K562 (cell line): ENCODE measurements at regions not wholly inside any gene's neighbourhood (a gene's known extent, or its start where the extent isn't known, plus 50 kb on each side); places are given as distances from the start of the nearest gene placed in this dataset.

Experiments
- ATAC-seq: fragments of 200-7000 bp; cut with Tn5 transposase; 3 replicates; pipeline ENCODE4 v1.9.1; 2020; ENCODE audit warnings: moderate library complexity
- BruUV-seq: library from RNA; stranded (reverse); fragments of 400-500 nt; replicated peaks from 2 replicates; lab custom pipeline; 2021; lab: Mats Ljungman, UMichigan
- CTCF ChIA-PET: fragments of 300-600 bp; formaldehyde crosslinking; extraction: SDS; loops from one replicate; lab custom pipeline; 2021; ENCODE audit warnings: low intra/inter-chr PET ratio; lab: Yijun Ruan, JAX
- POLR2A ChIA-PET: fragments of 300-600, 350-650 bp; sonication (Branson Sonifier 250); formaldehyde crosslinking; extraction: SDS; loops from one replicate; lab custom pipeline; 2021; ENCODE audit warnings: antibody characterized with exemption, inconsistent platforms; lab: Yijun Ruan, JAX
- DNase-seq, 4 experiments: peaks; one replicate each; pipeline versions ENCODE4 v3.0.0 to v3.0.0-alpha.2; 2011 to 2018; ENCODE audit warnings: low spot score in 3 of 4, mixed read lengths in 3 of 4; ENCODE audit errors: extremely low read depth in 1 of 4
- FAIRE-seq: peaks from 2 replicates; lab custom pipeline; 2011; peaks lifted over from hg19 to GRCh38; lab: Jason Lieb, UNC
- H2AFZ ChIP-seq: 2 replicates; pipeline ENCODE4 v1.6.0; 2011; ENCODE audit warnings: low read depth, low read length, control low read depth, inconsistent platforms
- H3K27ac ChIP-seq: fragments of 200-600 bp; 3 replicates; pipeline ENCODE4 v1.8.0; 2011; ENCODE audit warnings: low read depth, mild to moderate bottlenecking, control low read depth, inconsistent platforms, low read length, moderate library complexity, mixed read lengths; ENCODE audit errors: extremely low read depth
- H3K27me3 ChIP-seq, 2 experiments: fragments of 300-600 bp in 1 of 2; 2 replicates in 1 of 2; 3 replicates in 1 of 2; pipeline versions ENCODE4 v1.6.0 to v1.8.0; 2011; ENCODE audit warnings: inconsistent platforms in 2 of 2, low read length in 2 of 2, mild to moderate bottlenecking in 1 of 2, mixed read lengths in 1 of 2, moderate library complexity in 1 of 2; ENCODE audit not compliant: control insufficient read depth in 2 of 2, insufficient read depth in 2 of 2
- H3K36me3 ChIP-seq: fragments of 300-600 bp; 3 replicates; pipeline ENCODE4 v1.8.0; 2011; ENCODE audit warnings: mild to moderate bottlenecking, low read length, inconsistent platforms; ENCODE audit not compliant: control insufficient read depth, insufficient read depth
- H3K4me1 ChIP-seq, 2 experiments: fragments of 200-600 bp in 1 of 2; replicated peaks in 1 of 2; 2 replicates in 1 of 2; 3 replicates in 1 of 2; pipeline versions ENCODE4 v1.5.1 to v1.8.0; 2011; ENCODE audit warnings: inconsistent platforms in 2 of 2, low read length in 2 of 2, mild to moderate bottlenecking in 1 of 2, mixed read lengths in 1 of 2, moderate library complexity in 1 of 2; ENCODE audit not compliant: control insufficient read depth in 2 of 2, insufficient read depth in 2 of 2
- H3K4me2 ChIP-seq: 2 replicates; pipeline ENCODE4 v1.6.1; 2011; ENCODE audit warnings: low read length, control low read depth, inconsistent platforms, mixed read lengths; ENCODE audit not compliant: insufficient read depth
- H3K4me3 ChIP-seq: fragments of 200-600 bp; sonication (generic), shearing (Covaris generic); 2 replicates; pipeline ENCODE4 v1.5.1; 2016; ENCODE audit warnings: control low read depth, inconsistent platforms
- H3K79me2 ChIP-seq: fragments of 200-600 bp; 3 replicates; pipeline ENCODE4 v1.8.0; 2011; ENCODE audit warnings: low read length, inconsistent platforms; ENCODE audit not compliant: control insufficient read depth, insufficient read depth
- H3K9ac ChIP-seq, 2 experiments: 2 replicates each; pipeline versions ENCODE4 v1.6.0 to v1.6.1; 2011; ENCODE audit warnings: low read depth in 2 of 2, low read length in 2 of 2, control low read depth in 1 of 2, inconsistent platforms in 1 of 2, mild to moderate bottlenecking in 1 of 2, mixed read lengths in 1 of 2; ENCODE audit not compliant: insufficient read depth in 1 of 2
- H3K9me1 ChIP-seq: one replicate; pipeline ENCODE4 v1.6.0; 2011; ENCODE audit warnings: inconsistent platforms, mild to moderate bottlenecking, low read length, moderate library complexity; ENCODE audit not compliant: control insufficient read depth, insufficient read depth
- H3K9me3 ChIP-seq: replicated peaks from 2 replicates; pipeline ENCODE4 v1.5.1; 2011; ENCODE audit warnings: low read depth, low read length, inconsistent platforms; ENCODE audit not compliant: control insufficient read depth, insufficient read depth
- H4K20me1 ChIP-seq: replicated peaks from 2 replicates; pipeline ENCODE4 v1.6.1; 2011; ENCODE audit warnings: low read length, inconsistent platforms, mixed read lengths; ENCODE audit not compliant: control insufficient read depth, insufficient read depth
- GATAD2B ChIP-seq: fragments of 450-650 bp; IDR thresholded peaks from 2 replicates; pipeline ENCODE4 v1.6.1; 2017; ENCODE audit warnings: mild to moderate bottlenecking, borderline replicate concordance
- HBP1 ChIP-seq: fragments of 450-650 bp; formaldehyde crosslinking; IDR thresholded peaks from 2 replicates; pipeline ENCODE4 v1.4.0; 2022; ENCODE audit warnings: missing genetic modification characterization
- TEAD1 ChIP-seq, 2 experiments: fragments of 450-650 bp in 1 of 2; sonication (generic) in 1 of 2; formaldehyde crosslinking; IDR thresholded peaks; 2 replicates each; pipeline versions ENCODE4 v1.4.0 to v1.8.0; 2020 to 2022; ENCODE audit warnings: mild to moderate bottlenecking in 2 of 2, missing genetic modification reagents in 1 of 2
- ZNF12 ChIP-seq: sonication (generic); formaldehyde crosslinking; IDR thresholded peaks from 2 replicates; pipeline ENCODE4 v1.4.0; 2020; ENCODE audit warnings: mild to moderate bottlenecking, missing genetic modification reagents
- ZNF512 ChIP-seq: IDR thresholded peaks from 2 replicates; pipeline ENCODE4 v1.6.1; 2016; ENCODE audit warnings: missing genetic modification characterization, missing compliant biosample characterization
- in situ Hi-C: fragments of 300-500 bp; cut with MboI; formaldehyde crosslinking; loops from 4 replicates; pipeline ENCODE4 v1.15.0; 2018; ENCODE audit warnings: inconsistent platforms, mixed read lengths
- intact Hi-C: fragments of 100-400 bp; cut with micrococcal nuclease; formaldehyde crosslinking; loops from 2 replicates; pipeline ENCODE4 v1.14.2; 2022
- TF ChIP-seq, protein P1 (sequence below), 2 experiments: fragments of 450-650 bp in 1 of 2; sonication (generic) in 1 of 2; formaldehyde crosslinking in 1 of 2; IDR thresholded peaks; 2 replicates each; pipeline versions ENCODE4 v1.7.1 to v1.9.0; 2016 to 2022; ENCODE audit warnings: inconsistent platforms in 1 of 2, mild to moderate bottlenecking in 1 of 2, missing genetic modification reagents in 1 of 2
- TF ChIP-seq, protein P2 (sequence below): fragments of 450-650 bp; IDR thresholded peaks from 2 replicates; pipeline ENCODE4 v1.6.1; 2017; ENCODE audit warnings: antibody characterized with exemption

- no peak for DNase-seq
- Histone ChIP-seq H3K27ac (no peak overlapping the region), H3K4me2 (no peak overlapping the region), H3K79me2 (no peaks in the 10 kb centered on the region), H3K4me3 (no peak overlapping the region), H2AFZ (no peak overlapping the region), H4K20me1 (no peaks in the 10 kb centered on the region), H3K9ac (no peak overlapping the region), H3K27me3 (no peaks in the 10 kb centered on the region), H3K9me3 (no peaks in the 10 kb centered on the region), H3K9me1 (no peaks in the 10 kb centered on the region), H3K36me3 (no peaks in the 10 kb centered on the region), H3K4me1 (no peaks in the 10 kb centered on the region)
- in situ Hi-C loops = no loop called here
- ATAC-seq = no peak
- BruUV-seq = no TSS peak
- POLR2A ChIA-PET = no interaction called here
- FAIRE-seq = no peak
- CTCF ChIA-PET = no interaction called here
- intact Hi-C loops = no loop called here
- TF ChIP-seq, protein P1, sequence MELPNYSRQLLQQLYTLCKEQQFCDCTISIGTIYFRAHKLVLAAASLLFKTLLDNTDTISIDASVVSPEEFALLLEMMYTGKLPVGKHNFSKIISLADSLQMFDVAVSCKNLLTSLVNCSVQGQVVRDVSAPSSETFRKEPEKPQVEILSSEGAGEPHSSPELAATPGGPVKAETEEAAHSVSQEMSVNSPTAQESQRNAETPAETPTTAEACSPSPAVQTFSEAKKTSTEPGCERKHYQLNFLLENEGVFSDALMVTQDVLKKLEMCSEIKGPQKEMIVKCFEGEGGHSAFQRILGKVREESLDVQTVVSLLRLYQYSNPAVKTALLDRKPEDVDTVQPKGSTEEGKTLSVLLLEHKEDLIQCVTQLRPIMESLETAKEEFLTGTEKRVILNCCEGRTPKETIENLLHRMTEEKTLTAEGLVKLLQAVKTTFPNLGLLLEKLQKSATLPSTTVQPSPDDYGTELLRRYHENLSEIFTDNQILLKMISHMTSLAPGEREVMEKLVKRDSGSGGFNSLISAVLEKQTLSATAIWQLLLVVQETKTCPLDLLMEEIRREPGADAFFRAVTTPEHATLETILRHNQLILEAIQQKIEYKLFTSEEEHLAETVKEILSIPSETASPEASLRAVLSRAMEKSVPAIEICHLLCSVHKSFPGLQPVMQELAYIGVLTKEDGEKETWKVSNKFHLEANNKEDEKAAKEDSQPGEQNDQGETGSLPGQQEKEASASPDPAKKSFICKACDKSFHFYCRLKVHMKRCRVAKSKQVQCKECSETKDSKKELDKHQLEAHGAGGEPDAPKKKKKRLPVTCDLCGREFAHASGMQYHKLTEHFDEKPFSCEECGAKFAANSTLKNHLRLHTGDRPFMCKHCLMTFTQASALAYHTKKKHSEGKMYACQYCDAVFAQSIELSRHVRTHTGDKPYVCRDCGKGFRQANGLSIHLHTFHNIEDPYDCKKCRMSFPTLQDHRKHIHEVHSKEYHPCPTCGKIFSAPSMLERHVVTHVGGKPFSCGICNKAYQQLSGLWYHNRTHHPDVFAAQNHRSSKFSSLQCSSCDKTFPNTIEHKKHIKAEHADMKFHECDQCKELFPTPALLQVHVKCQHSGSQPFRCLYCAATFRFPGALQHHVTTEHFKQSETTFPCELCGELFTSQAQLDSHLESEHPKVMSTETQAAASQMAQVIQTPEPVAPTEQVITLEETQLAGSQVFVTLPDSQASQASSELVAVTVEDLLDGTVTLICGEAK (IDR thresholded peaks at IDR 0.05) = no peak
- TF ChIP-seq, protein P1 (CRISPR knock-in tag; IDR thresholded peaks at IDR 0.05) = no peak
- TF ChIP-seq ZNF12 (CRISPR knock-in tag) (no peak), TEAD1 (CRISPR knock-in tag; IDR thresholded peaks at IDR 0.05) (no peak), HBP1 (no peak), ZNF512 (tag) (no peak), GATAD2B (no peak)
- TF ChIP-seq, protein P2, sequence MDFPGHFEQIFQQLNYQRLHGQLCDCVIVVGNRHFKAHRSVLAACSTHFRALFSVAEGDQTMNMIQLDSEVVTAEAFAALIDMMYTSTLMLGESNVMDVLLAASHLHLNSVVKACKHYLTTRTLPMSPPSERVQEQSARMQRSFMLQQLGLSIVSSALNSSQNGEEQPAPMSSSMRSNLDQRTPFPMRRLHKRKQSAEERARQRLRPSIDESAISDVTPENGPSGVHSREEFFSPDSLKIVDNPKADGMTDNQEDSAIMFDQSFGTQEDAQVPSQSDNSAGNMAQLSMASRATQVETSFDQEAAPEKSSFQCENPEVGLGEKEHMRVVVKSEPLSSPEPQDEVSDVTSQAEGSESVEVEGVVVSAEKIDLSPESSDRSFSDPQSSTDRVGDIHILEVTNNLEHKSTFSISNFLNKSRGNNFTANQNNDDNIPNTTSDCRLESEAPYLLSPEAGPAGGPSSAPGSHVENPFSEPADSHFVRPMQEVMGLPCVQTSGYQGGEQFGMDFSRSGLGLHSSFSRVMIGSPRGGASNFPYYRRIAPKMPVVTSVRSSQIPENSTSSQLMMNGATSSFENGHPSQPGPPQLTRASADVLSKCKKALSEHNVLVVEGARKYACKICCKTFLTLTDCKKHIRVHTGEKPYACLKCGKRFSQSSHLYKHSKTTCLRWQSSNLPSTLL = no peak
These were observed 159.8 kb downstream of the PALM2AKAP2 start for GRCh38 chr9:109939698-109940342.
